RPMI7951 (cell line): ENCODE measurements at regions not wholly inside any gene's neighbourhood (a gene's known extent, or its start where the extent isn't known, plus 50 kb on each side); places are given as distances from the start of the nearest gene placed in this dataset.
"Not testable (repeated sequence)": the region's sequence is repeated elsewhere in the genome, so short reads cannot be mapped to it uniquely, and the experiment has no call there.

Experiments used
- DNase-seq: peaks from one replicate; pipeline ENCODE4 v3.0.0-alpha.2; 2012; ENCODE audit warnings: low read depth

GRCh38 chr1:195686764-195687163, 921.5 kb downstream of the KCNT2 start:
- DNase-seq: no peak

GRCh38 chr1:195664628-195665027, 943.6 kb downstream of the KCNT2 start:
- peak; percentile 32 for DNase-seq

GRCh38 chr1:195663549-195664280, 944.5 kb downstream of the KCNT2 start:
- peak; percentile 83 for DNase-seq

GRCh38 chr1:195656780-195657179, 951.5 kb downstream of the KCNT2 start:
- DNase-seq: no peak

GRCh38 chr1:195648875-195649274, 959.4 kb downstream of the KCNT2 start:
- not testable (repeated sequence) for DNase-seq

GRCh38 chr1:195637539-195637938, 970.7 kb downstream of the KCNT2 start:
- no peak for DNase-seq

- no peak for DNase-seq
Observed at GRCh38 chr1:195618287-195618686, 990.0 kb downstream of the KCNT2 start.

- no peak for DNase-seq
Observed at GRCh38 chr1:195617106-195617505, 991.1 kb downstream of the KCNT2 start.

- DNase-seq: peak; percentile 55
Observed at GRCh38 chr1:195608883-195609282, 999.4 kb downstream of the KCNT2 start.

GRCh38 chr1:195606483-195606882, 1001.8 kb downstream of the KCNT2 start:
- no peak for DNase-seq

- peak; percentile 65 for DNase-seq
Observed at GRCh38 chr1:195604287-195604686, 1004.0 kb downstream of the KCNT2 start.

GRCh38 chr1:195597891-195598290, 1010.3 kb downstream of the KCNT2 start:
- no peak for DNase-seq

- DNase-seq: no peak
Observed at GRCh38 chr1:195594773-195595172, 1013.5 kb downstream of the KCNT2 start.

GRCh38 chr1:195594322-195594721, 1013.9 kb downstream of the KCNT2 start:
- no peak for DNase-seq

GRCh38 chr1:195591917-195592672, 1016.1 kb downstream of the KCNT2 start:
- peak; percentile 90 for DNase-seq

GRCh38 chr1:195590649-195591048, 1017.6 kb downstream of the KCNT2 start:
- no peak for DNase-seq

GRCh38 chr1:195584870-195585624, 1023.2 kb downstream of the KCNT2 start:
- peak; percentile 52 for DNase-seq

- DNase-seq: peak; percentile 22
Observed at GRCh38 chr1:195580988-195581387, 1027.3 kb downstream of the KCNT2 start.

- no peak for DNase-seq
Observed at GRCh38 chr1:195577748-195578147, 1030.5 kb downstream of the KCNT2 start.

- DNase-seq: no peak
Observed at GRCh38 chr1:195576641-195577040, 1031.6 kb downstream of the KCNT2 start.

- no peak for DNase-seq
Observed at GRCh38 chr1:195574511-195574910, 1033.7 kb downstream of the KCNT2 start.

GRCh38 chr1:195569934-195570333, 1038.3 kb downstream of the KCNT2 start:
- no peak for DNase-seq
